ENCODE measurements at regions not wholly inside any gene's neighbourhood (a gene's known extent, or its start where the extent isn't known, plus 50 kb on each side); places are given as distances from the start of the nearest gene placed in this dataset.
A peak's percentile ranks its signal among the peaks of the same experiment; 100 is the strongest.

GRCh38 chr11:11169715-11170351 is 183.2 kb downstream of the CSNK2A3 start:
- no peak for TF ChIP-seq CTCF (IDR thresholded peaks at IDR 0.05; ENCODE audit: control insufficient read depth, insufficient read depth, low read depth, low read length, missing control alignments)
- H3K4me3 ChIP-seq (ENCODE audit: control insufficient read depth, low read depth, low read length), result no peak overlapping the region
- no peak for DNase-seq (ENCODE audit: low read depth)

- TF ChIP-seq CTCF (IDR thresholded peaks at IDR 0.05; ENCODE audit: control insufficient read depth, insufficient read depth, low read depth, low read length, missing control alignments), result no peak
- no peak overlapping the region for H3K4me3 ChIP-seq (ENCODE audit: control insufficient read depth, low read depth, low read length)
- DNase-seq (ENCODE audit: low read depth), result no peak
Observed at GRCh38 chr11:11167806-11168205, 185.2 kb downstream of the CSNK2A3 start.

- no peak overlapping the region for H3K4me3 ChIP-seq (ENCODE audit: control insufficient read depth, low read depth, low read length)
- no peak for TF ChIP-seq CTCF (IDR thresholded peaks at IDR 0.05; ENCODE audit: control insufficient read depth, insufficient read depth, low read depth, low read length, missing control alignments)
- no peak for DNase-seq (ENCODE audit: low read depth)
Observed at GRCh38 chr11:11164334-11164690, 188.7 kb downstream of the CSNK2A3 start.

- no peak overlapping the region for H3K4me3 ChIP-seq (ENCODE audit: control insufficient read depth, low read depth, low read length)
- TF ChIP-seq CTCF (IDR thresholded peaks at IDR 0.05; ENCODE audit: control insufficient read depth, insufficient read depth, low read depth, low read length, missing control alignments), result no peak
- DNase-seq (ENCODE audit: low read depth), result no peak
Observed at GRCh38 chr11:11163669-11164333, 189.2 kb downstream of the CSNK2A3 start.

GRCh38 chr11:11163236-11163635 is 189.8 kb downstream of the CSNK2A3 start:
- DNase-seq (ENCODE audit: low read depth), result no peak
- H3K4me3 ChIP-seq (ENCODE audit: control insufficient read depth, low read depth, low read length), result no peak overlapping the region
- no peak for TF ChIP-seq CTCF (IDR thresholded peaks at IDR 0.05; ENCODE audit: control insufficient read depth, insufficient read depth, low read depth, low read length, missing control alignments)

- peak; percentile 72 for TF ChIP-seq CTCF (IDR thresholded peaks at IDR 0.05; ENCODE audit: control insufficient read depth, insufficient read depth, low read depth, low read length, missing control alignments)
- no peak for DNase-seq (ENCODE audit: low read depth)
- H3K4me3 ChIP-seq (ENCODE audit: control insufficient read depth, low read depth, low read length), result no peak overlapping the region
Observed at GRCh38 chr11:11157185-11157584, 195.9 kb downstream of the CSNK2A3 start.

Measured in AG09309 (cell line).